ENCODE measurements at regions not wholly inside any gene's neighbourhood (a gene's known extent, or its start where the extent isn't known, plus 50 kb on each side); places are given as distances from the start of the nearest gene placed in this dataset.

DNA sequence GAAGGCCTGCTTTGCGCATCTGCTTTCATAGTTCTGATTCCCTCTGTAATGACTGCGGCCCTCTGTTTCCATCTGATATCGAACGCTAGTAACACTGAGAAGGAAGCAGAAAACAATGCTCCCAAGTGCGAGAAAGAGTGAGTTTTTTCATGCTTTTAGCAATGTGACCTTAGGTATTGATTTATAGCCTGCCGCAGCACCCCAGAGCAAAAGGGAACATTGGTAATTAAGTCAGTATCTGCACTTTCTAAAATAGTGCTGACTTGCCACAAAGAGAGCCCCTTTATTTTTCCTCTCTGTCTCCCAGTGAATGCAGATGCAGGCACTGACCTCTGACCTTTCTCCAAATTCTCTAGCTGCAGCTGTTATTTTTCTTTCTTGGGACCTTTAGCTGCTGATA lies 129.8 kb downstream of the HDGFL1 start:
- intact Hi-C loops (cut with DNase I), result no loop called here
- Histone ChIP-seq H3K9me3 (no peaks in the 10 kb centered on the region), H3K4me3 (no peak overlapping the region), H3K27me3 (ENCODE audit: insufficient read depth in 3 of 3, low read length in 2 of 3) (no peaks in the 10 kb centered on the region), H3K36me3 (ENCODE audit: insufficient read depth in 1 of 2, low read depth in 1 of 2) (no peaks in the 10 kb centered on the region), H3K27ac (no peak overlapping the region), H3K4me1 (no peaks in the 10 kb centered on the region)
- TF ChIP-seq, protein P1, sequence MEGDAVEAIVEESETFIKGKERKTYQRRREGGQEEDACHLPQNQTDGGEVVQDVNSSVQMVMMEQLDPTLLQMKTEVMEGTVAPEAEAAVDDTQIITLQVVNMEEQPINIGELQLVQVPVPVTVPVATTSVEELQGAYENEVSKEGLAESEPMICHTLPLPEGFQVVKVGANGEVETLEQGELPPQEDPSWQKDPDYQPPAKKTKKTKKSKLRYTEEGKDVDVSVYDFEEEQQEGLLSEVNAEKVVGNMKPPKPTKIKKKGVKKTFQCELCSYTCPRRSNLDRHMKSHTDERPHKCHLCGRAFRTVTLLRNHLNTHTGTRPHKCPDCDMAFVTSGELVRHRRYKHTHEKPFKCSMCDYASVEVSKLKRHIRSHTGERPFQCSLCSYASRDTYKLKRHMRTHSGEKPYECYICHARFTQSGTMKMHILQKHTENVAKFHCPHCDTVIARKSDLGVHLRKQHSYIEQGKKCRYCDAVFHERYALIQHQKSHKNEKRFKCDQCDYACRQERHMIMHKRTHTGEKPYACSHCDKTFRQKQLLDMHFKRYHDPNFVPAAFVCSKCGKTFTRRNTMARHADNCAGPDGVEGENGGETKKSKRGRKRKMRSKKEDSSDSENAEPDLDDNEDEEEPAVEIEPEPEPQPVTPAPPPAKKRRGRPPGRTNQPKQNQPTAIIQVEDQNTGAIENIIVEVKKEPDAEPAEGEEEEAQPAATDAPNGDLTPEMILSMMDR (IDR thresholded peaks at IDR 0.05), result no peak
- DNase-seq, result no peak
- ATAC-seq, result no peak
- WGBS, 3 donors, result 21 to 64% (median 37%) methylated on average over 6 of the region's 6 CpGs

DNA sequence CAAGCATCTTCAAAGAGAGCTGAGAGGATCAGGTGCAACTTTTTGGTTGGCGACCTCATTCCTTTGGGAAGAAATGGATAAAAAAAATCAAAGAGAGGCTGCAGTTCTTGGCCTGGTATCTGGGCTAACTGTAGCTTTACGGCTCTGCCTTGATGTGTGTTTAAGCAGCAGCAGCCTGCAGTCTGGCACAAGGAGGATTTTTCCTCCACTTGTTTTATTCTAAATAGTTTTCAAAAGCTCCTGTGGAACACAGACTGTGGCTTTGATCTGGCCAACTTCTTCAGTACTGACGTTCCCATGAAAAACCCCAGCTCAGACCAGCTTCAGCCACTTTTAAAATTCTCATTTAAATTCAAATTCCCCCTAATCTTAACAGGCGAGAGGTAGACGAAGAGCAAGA lies 137.3 kb downstream of the HDGFL1 start:
- intact Hi-C loops (cut with DNase I), result no loop called here

DNA sequence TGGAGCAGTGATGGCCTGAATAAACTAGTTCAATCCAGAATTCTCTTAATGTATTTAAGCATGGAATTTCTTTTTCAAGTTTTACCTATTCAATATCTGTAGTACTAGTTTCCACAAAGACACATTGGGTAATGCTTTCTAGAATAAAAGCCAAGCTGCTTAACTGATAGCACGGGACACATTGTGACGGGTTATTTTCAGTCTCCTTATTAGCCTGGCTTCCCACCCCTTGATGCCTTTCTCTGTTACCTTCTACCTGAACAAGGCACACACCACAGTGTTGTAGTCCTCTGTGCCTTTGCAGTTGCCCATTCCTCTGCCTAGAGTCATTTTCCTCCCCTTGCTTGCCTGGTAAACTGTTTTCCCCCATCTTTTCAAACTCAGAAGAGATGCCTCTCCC lies 139.1 kb downstream of the HDGFL1 start:
- TF ChIP-seq, protein P1 (IDR thresholded peaks at IDR 0.05), result no peak
- Histone ChIP-seq H3K27ac (no peak overlapping the region), H3K4me3 (no peak overlapping the region), H3K27me3 (ENCODE audit: insufficient read depth in 3 of 3, low read length in 2 of 3) (no peaks in the 10 kb centered on the region), H3K36me3 (ENCODE audit: insufficient read depth in 1 of 2, low read depth in 1 of 2) (no peaks in the 10 kb centered on the region), H3K4me1 (no peaks in the 10 kb centered on the region), H3K9me3 (no peaks in the 10 kb centered on the region)
- DNase-seq (no peak), ATAC-seq (no peak)
- 88 to 98% (median 91%) methylated on average over 2 of the region's 2 CpGs for WGBS, 3 donors
- intact Hi-C loops (cut with DNase I), result no loop called here

More for the DNA sequence above, 137.3 kb downstream of the HDGFL1 start:
- TF ChIP-seq, protein P1 (IDR thresholded peaks at IDR 0.05), result no peak
- no peaks in the 10 kb centered on the region for H3K4me1 ChIP-seq
- 72 to 85% (median 83%) methylated on average over 5 of the region's 5 CpGs for WGBS, 3 donors
- DNase-seq (no peak), ATAC-seq (no peak)
- H3K27me3 ChIP-seq (ENCODE audit: insufficient read depth in 3 of 3, low read length in 2 of 3), result no peaks in the 10 kb centered on the region
- H3K36me3 ChIP-seq (ENCODE audit: insufficient read depth in 1 of 2, low read depth in 1 of 2), result no peaks in the 10 kb centered on the region
- no peak overlapping the region for H3K4me3 ChIP-seq
- H3K27ac ChIP-seq, result no peak overlapping the region
- no peaks in the 10 kb centered on the region for H3K9me3 ChIP-seq

DNA sequence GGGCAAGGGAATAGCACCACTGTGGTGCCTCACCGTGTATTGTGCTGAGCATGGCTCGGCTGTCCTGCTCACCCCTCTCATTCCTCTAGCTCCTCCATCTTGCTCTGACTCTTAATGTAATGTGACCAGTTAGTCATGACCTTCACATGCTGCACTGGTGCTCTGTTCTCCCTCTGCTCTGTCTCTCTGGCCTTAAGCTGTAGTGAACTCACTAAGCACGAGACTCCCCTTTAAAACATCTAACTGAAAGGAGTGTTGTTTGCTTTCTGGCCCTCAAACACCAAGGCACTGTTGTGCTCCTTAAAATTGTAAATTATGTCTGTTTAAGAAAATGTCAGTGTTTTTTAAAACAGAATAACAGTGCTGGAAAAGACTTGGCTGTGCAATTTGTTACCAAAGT lies 140.4 kb downstream of the HDGFL1 start:
- H3K9me3 ChIP-seq, result no peaks in the 10 kb centered on the region
- no peaks in the 10 kb centered on the region for H3K27me3 ChIP-seq (ENCODE audit: insufficient read depth in 3 of 3, low read length in 2 of 3)
- TF ChIP-seq, protein P1 (IDR thresholded peaks at IDR 0.05), result no peak
- ATAC-seq (no peak), DNase-seq (no peak)
- H3K4me3 ChIP-seq, result no peak overlapping the region
- 81 to 94% (median 87%) methylated on average over 3 of the region's 3 CpGs for WGBS, 3 donors
- no peak overlapping the region for H3K27ac ChIP-seq
- no peaks in the 10 kb centered on the region for H3K4me1 ChIP-seq
- intact Hi-C loops (cut with DNase I), result no loop called here
- H3K36me3 ChIP-seq (ENCODE audit: insufficient read depth in 1 of 2, low read depth in 1 of 2), result no peaks in the 10 kb centered on the region

DNA sequence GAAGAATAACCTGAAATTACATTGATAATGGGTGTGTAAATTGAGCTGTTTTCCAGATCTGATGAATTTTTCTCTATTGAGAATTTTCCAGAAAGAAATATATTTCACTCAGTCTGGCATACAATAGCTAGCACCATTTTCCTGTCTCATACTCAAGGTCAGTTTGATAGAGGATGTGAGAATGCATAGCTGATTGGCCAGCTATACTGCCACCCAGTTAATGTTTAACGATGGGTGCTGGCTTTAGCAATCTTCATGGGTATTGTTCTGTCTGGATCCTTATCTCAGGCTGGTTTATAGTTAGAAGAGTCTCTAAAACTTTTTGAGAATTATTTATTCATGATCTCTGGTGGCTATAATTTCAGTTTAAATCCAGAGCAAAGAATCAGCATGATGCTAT lies 147.4 kb downstream of the HDGFL1 start:
- TF ChIP-seq, protein P1 (IDR thresholded peaks at IDR 0.05), result no peak
- no peak overlapping the region for H3K4me3 ChIP-seq
- ATAC-seq, result no peak

More for the DNA sequence above, 147.4 kb downstream of the HDGFL1 start:
- intact Hi-C loops (cut with DNase I), result no loop called here
- no peak for DNase-seq
- no peaks in the 10 kb centered on the region for H3K4me1 ChIP-seq
- H3K36me3 ChIP-seq (ENCODE audit: insufficient read depth in 1 of 2, low read depth in 1 of 2), result no peaks in the 10 kb centered on the region
- H3K27ac ChIP-seq, result no peak overlapping the region
- no peaks in the 10 kb centered on the region for H3K27me3 ChIP-seq (ENCODE audit: insufficient read depth in 3 of 3, low read length in 2 of 3)
- no peaks in the 10 kb centered on the region for H3K9me3 ChIP-seq
- WGBS, 3 donors, result 37 to 54% (median 52%) methylated on average over 1 of the region's 1 CpG
